HCT116 (cell line): ENCODE measurements at regions not wholly inside any gene's neighbourhood (a gene's known extent, or its start where the extent isn't known, plus 50 kb on each side); places are given as distances from the start of the nearest gene placed in this dataset.

ENCODE experiments used
- ATAC-seq: fragments of 200-7000 bp; cut with Tn5 transposase; 2 replicates; pipeline ENCODE4 v1.9.1; 2020; ENCODE audit warnings: mild to moderate bottlenecking, moderate library complexity
- BruUV-seq: library from RNA; stranded (reverse); fragments of 400-500 nt; replicated peaks from 2 replicates; lab custom pipeline; 2021; lab: Mats Ljungman, UMichigan
- CTCF ChIA-PET: fragments of 300-600 bp; sonication (Branson Sonifier 250); formaldehyde crosslinking; loops from one replicate; lab custom pipeline; 2021; ENCODE audit warnings: antibody characterized with exemption; lab: Charles Lee
- POLR2A ChIA-PET: fragments of 300-600, 350-600 bp; sonication (Branson Sonifier 250); formaldehyde crosslinking; loops from one replicate; lab custom pipeline; 2021; ENCODE audit warnings: antibody characterized with exemption; lab: Charles Lee
- RAD21 ChIA-PET, 2 experiments: fragments of 300-600 bp; sonication (Branson Sonifier 250); formaldehyde crosslinking; loops; one replicate each; lab custom pipeline; 2023; ENCODE audit warnings: low total read pairs in 2 of 2; ENCODE audit not compliant: uncharacterized antibody in 2 of 2, unreplicated experiment in 2 of 2, low non-redundant PET in 1 of 2; lab: Charles Lee
- DNase-seq: peaks from one replicate; pipeline ENCODE4 v3.0.0-alpha.2; 2010; ENCODE audit warnings: low read depth, low spot score
- H2AFZ ChIP-seq: fragments of 200-600 bp; shearing (Covaris generic), sonication (generic); 2 replicates; pipeline ENCODE4 v1.6.1; 2017; ENCODE audit warnings: low read depth, mixed run types, mixed read lengths, antibody characterized with exemption, low read length; ENCODE audit not compliant: poor library complexity, severe bottlenecking
- H3K27ac ChIP-seq: 2 replicates; pipeline ENCODE4 v1.5.1; 2012; ENCODE audit warnings: low read depth, low read length
- H3K27me3 ChIP-seq: fragments of 200-600 bp; sonication (generic); 2 replicates; pipeline ENCODE4 v1.6.1; 2016; ENCODE audit warnings: mixed run types, low read length, mixed read lengths; ENCODE audit not compliant: insufficient read depth
- H3K36me3 ChIP-seq, 2 experiments: fragments of 200-500 bp in 1 of 2; fragments of 200-600 bp in 1 of 2; sonication (Bioruptor generic) in 1 of 2; sonication (generic) in 1 of 2; 2 replicates each; pipeline versions ENCODE4 v1.5.1 to v1.6.1; 2014 to 2016; ENCODE audit warnings: low read length in 2 of 2, inconsistent platforms in 1 of 2, mixed read lengths in 1 of 2, mixed run types in 1 of 2; ENCODE audit not compliant: insufficient read depth in 2 of 2, control insufficient read depth in 1 of 2
- H3K4me1 ChIP-seq, 2 experiments: fragments of 200-600 bp in 1 of 2; sonication (generic) in 1 of 2; 2 replicates each; pipeline versions ENCODE4 v1.5.1 to v1.6.1; 2012 to 2017; ENCODE audit warnings: low read length in 2 of 2, inconsistent platforms in 1 of 2, mild to moderate bottlenecking in 1 of 2, mixed read lengths in 1 of 2, mixed run types in 1 of 2, moderate library complexity in 1 of 2; ENCODE audit not compliant: insufficient read depth in 2 of 2, control insufficient read depth in 1 of 2
- H3K4me2 ChIP-seq: fragments of 200-600 bp; sonication (generic); 2 replicates; pipeline ENCODE4 v1.6.1; 2017; ENCODE audit warnings: mixed run types, low read length, mixed read lengths
- H3K4me3 ChIP-seq, 2 experiments: fragments of 200-600 bp in 1 of 2; sonication (generic) in 1 of 2; replicated peaks in 1 of 2; 2 replicates each; pipeline ENCODE4 v1.5.1; 2011 to 2016; ENCODE audit warnings: low read length in 2 of 2, control low read depth in 1 of 2, low read depth in 1 of 2, mild to moderate bottlenecking in 1 of 2, mixed read lengths in 1 of 2, mixed run types in 1 of 2
- H3K79me2 ChIP-seq: fragments of 200-600 bp; sonication (generic); 2 replicates; pipeline ENCODE4 v1.6.1; 2017; ENCODE audit warnings: mild to moderate bottlenecking, mixed run types, low read length, moderate library complexity, mixed read lengths; ENCODE audit not compliant: insufficient read depth
- H3K9ac ChIP-seq: fragments of 200-600 bp; sonication (generic); 2 replicates; pipeline ENCODE4 v1.6.1; 2016; ENCODE audit warnings: low read length, mixed read lengths
- H3K9me2 ChIP-seq: fragments of 200-600 bp; sonication (generic), shearing (Covaris generic); 2 replicates; pipeline ENCODE4 v1.6.1; 2017; ENCODE audit warnings: mixed run types, mild to moderate bottlenecking, moderate library complexity; ENCODE audit not compliant: insufficient read depth
- H3K9me3 ChIP-seq, 2 experiments: fragments of 200-500 bp in 1 of 2; fragments of 200-600 bp in 1 of 2; sonication (Bioruptor generic) in 1 of 2; sonication (generic) in 1 of 2; 2 replicates each; pipeline ENCODE4 v1.6.1; 2014 to 2017; ENCODE audit warnings: low read length in 2 of 2, mixed read lengths in 2 of 2, inconsistent platforms in 1 of 2, low read depth in 1 of 2, mild to moderate bottlenecking in 1 of 2, mixed run types in 1 of 2, moderate library complexity in 1 of 2; ENCODE audit not compliant: control insufficient read depth in 1 of 2, insufficient read depth in 1 of 2
- H4K20me1 ChIP-seq: fragments of 200-600 bp; sonication (generic), shearing (Covaris generic); 2 replicates; pipeline ENCODE4 v1.6.1; 2017; ENCODE audit warnings: mixed run types, mild to moderate bottlenecking, moderate library complexity; ENCODE audit not compliant: insufficient read depth
- EGR1 ChIP-seq: IDR thresholded peaks from 2 replicates; pipeline ENCODE4 v1.6.1; 2012; ENCODE audit warnings: low read depth
- FOSL1 ChIP-seq: IDR thresholded peaks from 2 replicates; pipeline ENCODE4 v1.6.1; 2012; ENCODE audit warnings: low read depth
- POLR2AphosphoS5 ChIP-seq: IDR thresholded peaks from 2 replicates; pipeline ENCODE4 v1.6.1; 2011; ENCODE audit warnings: mild to moderate bottlenecking, low read depth, low read length, moderate library complexity
- RAD21 ChIP-seq: IDR thresholded peaks from 2 replicates; pipeline ENCODE4 v1.6.1; 2012; ENCODE audit warnings: low read depth, mild to moderate bottlenecking
- SP1 ChIP-seq: IDR thresholded peaks from 2 replicates; pipeline ENCODE4 v1.6.1; 2012; ENCODE audit warnings: low read depth
- YY1 ChIP-seq: IDR thresholded peaks from 2 replicates; pipeline ENCODE4 v1.6.1; 2011; ENCODE audit warnings: low read length, low read depth, moderate library complexity, mild to moderate bottlenecking; ENCODE audit not compliant: insufficient replicate concordance; ENCODE audit errors: extremely low read depth
- intact Hi-C: fragments of 100-400 bp; cut with micrococcal nuclease; formaldehyde crosslinking; loops from 2 replicates; pipeline ENCODE4 v1.10.0; 2022
- TF ChIP-seq, protein P1 (sequence below): IDR thresholded peaks from 2 replicates; pipeline ENCODE4 v1.6.1; 2012; ENCODE audit warnings: low read depth
- TF ChIP-seq, protein P2 (sequence below): IDR thresholded peaks from 2 replicates; pipeline ENCODE4 v1.6.1; 2011; ENCODE audit warnings: mild to moderate bottlenecking, low read length, moderate library complexity; ENCODE audit not compliant: insufficient replicate concordance; ENCODE audit errors: extremely low read depth

DNA sequence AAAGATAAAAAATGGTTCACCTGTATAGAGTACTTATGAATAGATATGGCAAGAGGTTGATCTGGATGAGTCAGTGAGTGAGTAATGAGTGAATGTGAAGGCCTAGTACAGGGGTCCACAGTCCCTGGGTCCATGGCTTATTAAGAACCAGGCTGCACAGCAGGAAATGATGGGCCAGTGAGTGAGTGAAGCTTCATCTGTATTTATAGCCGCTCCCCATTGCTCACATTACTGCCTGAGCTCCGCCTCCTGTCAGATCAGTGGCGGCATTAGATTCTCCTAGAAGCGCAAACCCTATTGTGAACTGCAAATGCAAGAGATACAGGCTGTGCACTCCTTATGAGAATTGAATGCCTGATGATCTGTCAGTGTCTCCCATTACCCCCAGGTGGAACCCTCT, 307.7 kb upstream of the ZNF608 start:
- ATAC-seq (no peak), DNase-seq (no peak)
- H3K4me3 ChIP-seq = no peak overlapping the region
- intact Hi-C loops = no loop called here
- H3K36me3 ChIP-seq = no peaks in the 10 kb centered on the region
- BruUV-seq = no TSS peak
- H3K79me2 ChIP-seq = no peaks in the 10 kb centered on the region
- no peaks in the 10 kb centered on the region for H4K20me1 ChIP-seq
- RAD21 ChIA-PET = no interaction called here
- H2AFZ ChIP-seq = no peak overlapping the region
- CTCF ChIA-PET = interaction anchor here (0.9 kb wide), 1 partner anchor 9 kb away, joined by 3 read pairs; no protein-coding TSS in a partner anchor
- POLR2A ChIA-PET = no interaction called here
- no peaks in the 10 kb centered on the region for H3K9me2 ChIP-seq
- H3K9ac ChIP-seq = no peak overlapping the region
- H3K27ac ChIP-seq = no peak overlapping the region
- TF ChIP-seq FOSL1 (peak; percentile 15; the same call in 1 of the 2 replicates), POLR2AphosphoS5 (no peak), YY1 (no peak), RAD21 (peak; percentile 5; the same call in 1 of the 2 replicates), EGR1 (no peak), SP1 (no peak)
- TF ChIP-seq, protein P1, sequence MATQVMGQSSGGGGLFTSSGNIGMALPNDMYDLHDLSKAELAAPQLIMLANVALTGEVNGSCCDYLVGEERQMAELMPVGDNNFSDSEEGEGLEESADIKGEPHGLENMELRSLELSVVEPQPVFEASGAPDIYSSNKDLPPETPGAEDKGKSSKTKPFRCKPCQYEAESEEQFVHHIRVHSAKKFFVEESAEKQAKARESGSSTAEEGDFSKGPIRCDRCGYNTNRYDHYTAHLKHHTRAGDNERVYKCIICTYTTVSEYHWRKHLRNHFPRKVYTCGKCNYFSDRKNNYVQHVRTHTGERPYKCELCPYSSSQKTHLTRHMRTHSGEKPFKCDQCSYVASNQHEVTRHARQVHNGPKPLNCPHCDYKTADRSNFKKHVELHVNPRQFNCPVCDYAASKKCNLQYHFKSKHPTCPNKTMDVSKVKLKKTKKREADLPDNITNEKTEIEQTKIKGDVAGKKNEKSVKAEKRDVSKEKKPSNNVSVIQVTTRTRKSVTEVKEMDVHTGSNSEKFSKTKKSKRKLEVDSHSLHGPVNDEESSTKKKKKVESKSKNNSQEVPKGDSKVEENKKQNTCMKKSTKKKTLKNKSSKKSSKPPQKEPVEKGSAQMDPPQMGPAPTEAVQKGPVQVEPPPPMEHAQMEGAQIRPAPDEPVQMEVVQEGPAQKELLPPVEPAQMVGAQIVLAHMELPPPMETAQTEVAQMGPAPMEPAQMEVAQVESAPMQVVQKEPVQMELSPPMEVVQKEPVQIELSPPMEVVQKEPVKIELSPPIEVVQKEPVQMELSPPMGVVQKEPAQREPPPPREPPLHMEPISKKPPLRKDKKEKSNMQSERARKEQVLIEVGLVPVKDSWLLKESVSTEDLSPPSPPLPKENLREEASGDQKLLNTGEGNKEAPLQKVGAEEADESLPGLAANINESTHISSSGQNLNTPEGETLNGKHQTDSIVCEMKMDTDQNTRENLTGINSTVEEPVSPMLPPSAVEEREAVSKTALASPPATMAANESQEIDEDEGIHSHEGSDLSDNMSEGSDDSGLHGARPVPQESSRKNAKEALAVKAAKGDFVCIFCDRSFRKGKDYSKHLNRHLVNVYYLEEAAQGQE = no peak
- TF ChIP-seq, protein P2, sequence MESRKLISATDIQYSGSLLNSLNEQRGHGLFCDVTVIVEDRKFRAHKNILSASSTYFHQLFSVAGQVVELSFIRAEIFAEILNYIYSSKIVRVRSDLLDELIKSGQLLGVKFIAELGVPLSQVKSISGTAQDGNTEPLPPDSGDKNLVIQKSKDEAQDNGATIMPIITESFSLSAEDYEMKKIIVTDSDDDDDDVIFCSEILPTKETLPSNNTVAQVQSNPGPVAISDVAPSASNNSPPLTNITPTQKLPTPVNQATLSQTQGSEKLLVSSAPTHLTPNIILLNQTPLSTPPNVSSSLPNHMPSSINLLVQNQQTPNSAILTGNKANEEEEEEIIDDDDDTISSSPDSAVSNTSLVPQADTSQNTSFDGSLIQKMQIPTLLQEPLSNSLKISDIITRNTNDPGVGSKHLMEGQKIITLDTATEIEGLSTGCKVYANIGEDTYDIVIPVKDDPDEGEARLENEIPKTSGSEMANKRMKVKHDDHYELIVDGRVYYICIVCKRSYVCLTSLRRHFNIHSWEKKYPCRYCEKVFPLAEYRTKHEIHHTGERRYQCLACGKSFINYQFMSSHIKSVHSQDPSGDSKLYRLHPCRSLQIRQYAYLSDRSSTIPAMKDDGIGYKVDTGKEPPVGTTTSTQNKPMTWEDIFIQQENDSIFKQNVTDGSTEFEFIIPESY = no peak
- no peaks in the 10 kb centered on the region for H3K27me3 ChIP-seq
- H3K9me3 ChIP-seq = no peaks in the 10 kb centered on the region
- no peak overlapping the region for H3K4me2 ChIP-seq
- H3K4me1 ChIP-seq = peaks cover 5 to 14% of the 10 kb centered on the region in 2 experiments; a peak in 3 of 4 replicates
